WTC11 (cell line): ENCODE measurements at regions not wholly inside any gene's neighbourhood (a gene's known extent, or its start where the extent isn't known, plus 50 kb on each side); places are given as distances from the start of the nearest gene placed in this dataset.

Source experiments
- ATAC-seq: fragments of 200-7000 bp; cut with Tn5 transposase; 2 replicates; pipeline ENCODE4 v1.10.0; 2021; ENCODE audit warnings: mild to moderate bottlenecking, moderate library complexity
- CTCF ChIA-PET: fragments of 300-600 bp; sonication (Branson Sonifier 250); formaldehyde crosslinking; loops from one replicate; lab custom pipeline; 2021; ENCODE audit warnings: antibody characterized with exemption; lab: Charles Lee
- POLR2A ChIA-PET: fragments of 350-600 bp; sonication (Branson Sonifier 250); formaldehyde crosslinking; loops from one replicate; lab custom pipeline; 2021; ENCODE audit warnings: antibody characterized with exemption; lab: Charles Lee
- DNase-seq: peaks from one replicate; pipeline ENCODE4 v3.0.0; 2021; ENCODE audit warnings: low spot score
- H3K27ac Mint-ChIP-seq: 2 replicates; pipeline ENCODE4 v1.8.0; 2021; ENCODE audit warnings: mixed read lengths
- H3K27me3 Mint-ChIP-seq: 2 replicates; pipeline ENCODE4 v1.8.0; 2021; ENCODE audit warnings: low read depth, mild to moderate bottlenecking, moderate library complexity, mixed read lengths
- H3K36me3 Mint-ChIP-seq: 2 replicates; pipeline ENCODE4 v1.8.0; 2021; ENCODE audit warnings: mixed read lengths
- H3K4me1 Mint-ChIP-seq: 2 replicates; pipeline ENCODE4 v1.8.0; 2022; ENCODE audit warnings: mixed read lengths
- H3K4me3 Mint-ChIP-seq: 2 replicates; pipeline ENCODE4 v1.8.0; 2021; ENCODE audit warnings: mild to moderate bottlenecking, moderate library complexity, mixed read lengths
- H3K9me3 Mint-ChIP-seq: 2 replicates; pipeline ENCODE4 v1.8.0; 2021; ENCODE audit warnings: mixed read lengths
- ATF2 ChIP-seq: sonication (generic); formaldehyde crosslinking; IDR thresholded peaks from 2 replicates; pipeline ENCODE4 v1.8.1; 2022; ENCODE audit warnings: low read depth, missing genetic modification reagents, borderline replicate concordance
- CREB1 ChIP-seq: sonication (generic); formaldehyde crosslinking; IDR thresholded peaks from 2 replicates; pipeline ENCODE4 v1.8.0; 2023; ENCODE audit warnings: mild to moderate bottlenecking, missing genetic modification reagents
- CTCF ChIP-seq: fragments of 200-600 bp; IDR thresholded peaks from 2 replicates; pipeline ENCODE4 v1.8.0; 2022; ENCODE audit warnings: antibody characterized with exemption
- ELF4 ChIP-seq: sonication (generic); formaldehyde crosslinking; IDR thresholded peaks from 2 replicates; pipeline ENCODE4 v1.8.1; 2022; ENCODE audit warnings: low read depth, mild to moderate bottlenecking, moderate library complexity, missing genetic modification reagents
- ERG ChIP-seq: fragments of 250-450 bp; sonication (Bioruptor Pico); IDR thresholded peaks from 2 replicates; pipeline ENCODE4 v1.8.0; 2021; ENCODE audit warnings: mild to moderate bottlenecking
- FOXK1 ChIP-seq: sonication (generic); formaldehyde crosslinking; IDR thresholded peaks from 2 replicates; pipeline ENCODE4 v1.8.0; 2022; ENCODE audit warnings: mild to moderate bottlenecking, moderate library complexity, missing genetic modification reagents
- GTF2I ChIP-seq: fragments of 250-450 bp; sonication (Bioruptor Pico); conservative IDR thresholded peaks from 2 replicates; pipeline ENCODE4 v1.4.0; 2021; ENCODE audit warnings: mild to moderate bottlenecking
- HMGXB4 ChIP-seq: sonication (generic); formaldehyde crosslinking; IDR thresholded peaks from 2 replicates; pipeline ENCODE4 v1.8.1; 2023; ENCODE audit warnings: mild to moderate bottlenecking, moderate library complexity, missing genetic modification reagents
- RORB ChIP-seq: fragments of 250-450 bp; sonication (Bioruptor Pico); IDR thresholded peaks from 2 replicates; pipeline ENCODE4 v1.9.0; 2021; ENCODE audit warnings: mild to moderate bottlenecking
- TCF7 ChIP-seq: sonication (generic); formaldehyde crosslinking; IDR thresholded peaks from 2 replicates; pipeline ENCODE4 v1.8.0; 2022; ENCODE audit warnings: mild to moderate bottlenecking, low read depth, missing genetic modification reagents, moderate library complexity
- USF2 ChIP-seq: sonication (generic); formaldehyde crosslinking; IDR thresholded peaks from 2 replicates; pipeline ENCODE4 v1.8.1; 2023; ENCODE audit warnings: mild to moderate bottlenecking, missing genetic modification reagents, moderate library complexity
- ZNF281 ChIP-seq: sonication (generic); formaldehyde crosslinking; IDR thresholded peaks from 2 replicates; pipeline ENCODE4 v1.8.0; 2023; ENCODE audit warnings: mild to moderate bottlenecking, missing genetic modification reagents
- ZNF532 ChIP-seq: fragments of 250-450 bp; sonication (Bioruptor Pico); IDR thresholded peaks from 2 replicates; pipeline ENCODE4 v1.9.0; 2021; ENCODE audit warnings: mild to moderate bottlenecking, borderline replicate concordance

- TF ChIP-seq ATF2 (CRISPR knock-in tag) (no peak), GTF2I (CRISPR knock-in tag) (no peak), RORB (no peak), USF2 (CRISPR knock-in tag) (no peak)
Observed at GRCh38 chr4:96241819-96242218, 401.9 kb downstream of the PDHA2 start (continued).

- H3K9me3 Mint-ChIP-seq, result peaks cover 1% of the 10 kb centered on the region
- ChIA-PET POLR2A (no interaction called here), CTCF (no interaction called here)
- peaks cover 1% of the 10 kb centered on the region for H3K36me3 Mint-ChIP-seq
- H3K27ac Mint-ChIP-seq, result no peak overlapping the region
- H3K4me3 Mint-ChIP-seq, result no peak overlapping the region
- TF ChIP-seq HMGXB4, result no peak
- ATAC-seq (no peak), DNase-seq (no peak)
- no peaks in the 10 kb centered on the region for H3K27me3 Mint-ChIP-seq
- no peaks in the 10 kb centered on the region for H3K4me1 Mint-ChIP-seq
Observed at GRCh38 chr4:96247096-96247495, 407.2 kb downstream of the PDHA2 start.

GRCh38 chr4:96248225-96248624, 408.3 kb downstream of the PDHA2 start:
- ChIA-PET POLR2A (no interaction called here), CTCF (no interaction called here)
- peaks cover 9% of the 10 kb centered on the region for H3K9me3 Mint-ChIP-seq
- no peaks in the 10 kb centered on the region for H3K4me1 Mint-ChIP-seq
- peaks cover 5% of the 10 kb centered on the region for H3K36me3 Mint-ChIP-seq
- no peak for DNase-seq
- no peak overlapping the region for H3K4me3 Mint-ChIP-seq
- ATAC-seq, result no peak
- no peaks in the 10 kb centered on the region for H3K27me3 Mint-ChIP-seq
- no peak for TF ChIP-seq TCF7 (CRISPR knock-in tag)
- no peak for TF ChIP-seq HMGXB4
- TF ChIP-seq ELF4 (CRISPR knock-in tag), result no peak
- no peak for TF ChIP-seq CTCF
- no peak for TF ChIP-seq ERG (CRISPR knock-in tag)
- no peak for TF ChIP-seq FOXK1 (CRISPR knock-in tag)
- no peak for TF ChIP-seq CREB1
- no peak for TF ChIP-seq ZNF532
- no peak for TF ChIP-seq ZNF281 (CRISPR knock-in tag)
- H3K27ac Mint-ChIP-seq, result no peak overlapping the region
